ENCODE measurements at regions not wholly inside any gene's neighbourhood (a gene's known extent, or its start where the extent isn't known, plus 50 kb on each side); places are given as distances from the start of the nearest gene placed in this dataset.
"Not testable (repeated sequence)": the region's sequence is repeated elsewhere in the genome, so short reads cannot be mapped to it uniquely, and the experiment has no call there.

DNA sequence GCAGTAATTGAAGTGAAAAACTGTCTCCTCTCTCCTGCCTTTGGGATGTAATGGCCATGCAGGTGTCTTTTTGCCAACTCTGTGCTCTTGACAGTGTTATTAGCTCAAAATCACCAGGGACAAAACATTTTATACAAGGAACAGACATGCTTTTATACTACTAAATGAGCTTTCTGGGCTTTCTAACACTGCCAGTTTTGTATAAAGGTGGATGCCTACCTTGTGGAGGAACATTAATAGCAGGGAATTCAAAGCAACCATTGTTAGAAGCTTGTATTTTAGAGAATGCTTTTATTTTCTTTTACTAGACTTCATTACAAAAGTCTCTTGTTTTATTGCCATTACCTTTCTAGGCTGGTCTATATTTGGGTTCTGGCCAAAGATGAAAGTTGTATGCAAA lies 54.7 kb upstream of the ARSJ start:
- DNase-seq = no peak

DNA sequence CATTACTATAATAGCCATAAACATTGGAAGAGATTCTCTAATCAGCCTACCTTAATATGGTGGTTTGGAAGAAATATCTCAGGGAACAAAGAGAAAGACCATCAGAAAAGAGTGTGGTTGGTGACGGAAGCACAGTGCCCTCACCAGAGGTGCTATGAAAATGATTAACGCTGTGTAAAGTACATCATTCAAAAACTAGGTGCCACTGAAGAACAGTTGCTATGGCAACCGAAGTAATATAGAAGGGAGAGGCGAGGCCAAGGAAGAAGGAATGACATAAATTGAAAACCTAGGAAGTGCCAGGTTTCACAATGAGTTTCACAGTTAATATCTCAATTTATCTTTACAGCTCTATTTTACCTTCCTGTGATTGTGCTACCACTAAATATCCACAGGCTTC lies 57.0 kb upstream of the ARSJ start:
- no peak for DNase-seq

- DNase-seq = no peak
These were observed 57.4 kb upstream of the ARSJ start for GRCh38 chr4:114036864-114037263.

- no peak for DNase-seq
These were observed 58.5 kb upstream of the ARSJ start for GRCh38 chr4:114037988-114038387.

DNA sequence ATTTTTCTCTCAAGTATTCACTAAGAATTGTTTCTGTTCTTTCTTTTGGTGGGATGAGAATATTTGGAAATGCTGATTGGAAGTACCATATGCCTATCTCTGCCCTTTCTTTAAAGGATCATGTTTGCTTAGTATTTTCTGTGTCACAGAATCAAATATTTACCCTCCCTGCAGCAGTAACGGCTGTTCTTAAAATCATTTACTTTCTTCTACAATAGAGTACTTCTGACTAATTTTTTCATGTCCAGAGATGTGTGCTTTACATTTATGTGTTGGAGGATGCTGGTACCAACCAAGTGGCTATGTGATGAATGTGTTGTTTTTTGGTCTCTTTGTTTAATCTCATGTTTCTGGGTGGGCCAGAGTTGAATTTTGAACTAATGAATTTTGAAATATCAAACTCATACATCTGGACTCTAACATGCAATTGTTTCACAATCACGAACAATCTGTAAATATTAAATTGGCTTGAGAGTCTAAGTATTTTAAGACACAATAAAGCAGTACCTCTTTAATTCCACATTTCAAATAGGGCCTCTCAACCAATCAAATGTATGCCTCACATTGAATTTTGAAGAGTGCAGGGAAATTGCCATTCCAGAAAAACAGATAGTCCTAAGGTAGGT lies 59.4 kb upstream of the ARSJ start:
- no peak for DNase-seq

- no peak for DNase-seq
These were observed 61.1 kb upstream of the ARSJ start for GRCh38 chr4:114040319-114041116.

DNA sequence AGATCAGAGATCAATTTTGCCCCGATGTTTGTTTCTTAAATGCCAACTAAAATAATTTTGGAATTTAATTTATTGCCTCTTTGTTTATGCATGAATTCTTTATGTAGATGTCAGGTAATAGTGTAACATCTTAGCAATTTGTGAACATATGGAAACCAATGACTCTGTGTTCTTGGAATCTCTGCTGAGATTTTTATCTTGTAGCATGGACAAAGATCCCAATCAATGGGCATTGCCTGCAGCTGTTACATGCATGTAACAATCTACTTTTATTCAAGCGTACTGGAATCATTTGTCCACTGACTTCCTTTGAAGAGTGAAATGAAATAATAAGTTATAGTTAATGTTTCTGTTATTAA lies 61.6 kb upstream of the ARSJ start:
- no peak for DNase-seq

DNA sequence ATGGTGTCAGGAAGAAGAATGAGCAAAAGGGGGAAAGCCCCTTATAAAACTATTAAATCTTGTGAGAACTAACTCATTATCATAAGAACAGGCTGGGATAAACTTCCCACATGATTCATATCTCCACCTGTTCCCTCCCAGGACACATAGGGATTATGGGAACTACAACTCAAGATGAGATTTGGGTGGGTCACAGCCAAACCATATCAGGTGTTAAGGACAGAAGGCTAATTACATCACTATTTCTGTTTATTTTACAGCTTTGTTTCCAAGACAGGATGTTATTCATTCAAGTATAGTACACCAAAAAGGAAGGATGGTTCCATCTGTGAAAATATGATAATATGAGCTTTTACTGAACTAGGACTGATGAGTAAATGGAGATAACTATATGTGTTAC lies 63.7 kb upstream of the ARSJ start:
- DNase-seq = no peak

- not testable (repeated sequence) for DNase-seq
These were observed 64.9 kb upstream of the ARSJ start for GRCh38 chr4:114044351-114044750.

DNA sequence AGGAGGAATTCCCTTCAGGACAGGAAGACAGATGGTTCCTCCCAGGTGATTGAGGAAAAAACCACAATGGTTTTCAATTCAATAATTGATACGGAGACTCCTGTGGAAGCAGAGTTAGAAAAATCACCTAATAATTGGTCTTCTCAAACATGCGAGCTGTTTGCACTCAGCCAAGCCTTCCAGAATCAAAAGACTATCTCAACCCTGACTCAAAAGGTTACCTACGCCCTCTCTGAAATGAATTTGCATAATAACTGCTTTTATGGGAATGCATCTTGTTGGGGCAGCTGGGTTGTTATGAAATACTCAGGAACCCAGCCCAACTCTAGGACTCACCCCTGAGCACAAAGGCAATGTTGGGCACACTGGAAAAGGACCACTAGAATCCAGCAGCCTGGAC lies 66.9 kb upstream of the ARSJ start:
- DNase-seq = no peak

DNA sequence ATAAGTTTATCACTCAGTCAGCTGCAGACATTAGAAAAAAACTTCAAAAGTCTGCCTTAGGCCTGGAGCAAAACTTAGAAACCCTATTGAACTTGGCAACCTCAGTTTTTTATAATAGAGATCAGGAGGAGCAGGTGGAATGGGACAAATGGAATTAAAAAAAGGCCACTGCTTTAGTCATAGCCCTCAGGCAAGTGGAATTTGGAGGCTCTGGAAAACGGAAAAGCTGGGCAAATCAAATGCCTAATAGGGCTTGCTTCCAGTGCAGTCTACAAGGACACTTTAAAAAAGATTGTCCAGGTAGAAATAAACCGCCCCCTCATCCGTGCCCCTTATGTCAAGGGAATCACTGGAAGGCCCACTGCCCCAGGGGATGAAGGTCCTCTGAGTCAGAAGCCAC lies 68.7 kb upstream of the ARSJ start:
- not testable (repeated sequence) for DNase-seq

- DNase-seq = no peak
These were observed 72.8 kb upstream of the ARSJ start for GRCh38 chr4:114052227-114052626.

DNA sequence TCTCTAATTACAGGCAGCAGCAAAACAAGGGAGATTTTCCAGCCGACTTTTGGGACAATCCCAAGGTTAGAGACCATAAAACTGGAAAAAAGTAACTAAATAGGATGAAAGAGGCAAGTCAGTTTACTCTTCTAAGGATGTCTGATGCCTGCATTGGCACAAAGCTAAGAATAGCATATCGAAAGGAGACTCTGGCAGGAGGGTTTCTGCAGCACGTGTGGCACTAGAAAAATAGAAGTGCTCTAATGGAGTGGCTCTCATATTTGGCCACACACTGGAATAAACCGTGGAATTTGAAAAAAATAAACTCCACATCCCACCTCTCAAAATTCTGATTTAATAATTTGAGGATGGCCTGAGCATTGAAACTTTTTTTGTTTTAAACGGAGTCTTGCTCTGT lies 77.2 kb upstream of the ARSJ start:
- no peak for DNase-seq

DNA sequence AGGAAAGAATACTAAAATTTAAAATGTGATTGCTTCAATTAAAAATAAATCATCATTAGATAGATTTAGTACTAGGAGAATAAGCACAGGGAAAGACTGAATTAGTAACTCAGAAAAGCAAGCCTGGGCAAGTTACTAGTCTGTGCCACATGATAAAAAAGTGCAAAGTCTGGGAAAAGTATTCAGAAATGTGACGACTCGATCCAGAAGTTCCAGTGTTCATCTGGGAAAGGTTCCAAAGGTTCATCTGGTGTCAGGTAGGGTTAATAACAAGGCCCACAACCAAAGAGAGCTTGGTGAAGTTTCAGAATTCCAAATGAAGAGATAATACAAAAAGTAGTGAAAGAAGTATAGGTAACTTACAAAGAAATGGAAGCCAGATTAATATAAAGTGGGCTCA lies 78.3 kb upstream of the ARSJ start:
- DNase-seq = no peak

GRCh38 chr4:114062499-114062898 lies 83.1 kb upstream of the ARSJ start:
- no peak for DNase-seq

- no peak for DNase-seq
These were observed 93.3 kb upstream of the ARSJ start for GRCh38 chr4:114072781-114073180.

DNA sequence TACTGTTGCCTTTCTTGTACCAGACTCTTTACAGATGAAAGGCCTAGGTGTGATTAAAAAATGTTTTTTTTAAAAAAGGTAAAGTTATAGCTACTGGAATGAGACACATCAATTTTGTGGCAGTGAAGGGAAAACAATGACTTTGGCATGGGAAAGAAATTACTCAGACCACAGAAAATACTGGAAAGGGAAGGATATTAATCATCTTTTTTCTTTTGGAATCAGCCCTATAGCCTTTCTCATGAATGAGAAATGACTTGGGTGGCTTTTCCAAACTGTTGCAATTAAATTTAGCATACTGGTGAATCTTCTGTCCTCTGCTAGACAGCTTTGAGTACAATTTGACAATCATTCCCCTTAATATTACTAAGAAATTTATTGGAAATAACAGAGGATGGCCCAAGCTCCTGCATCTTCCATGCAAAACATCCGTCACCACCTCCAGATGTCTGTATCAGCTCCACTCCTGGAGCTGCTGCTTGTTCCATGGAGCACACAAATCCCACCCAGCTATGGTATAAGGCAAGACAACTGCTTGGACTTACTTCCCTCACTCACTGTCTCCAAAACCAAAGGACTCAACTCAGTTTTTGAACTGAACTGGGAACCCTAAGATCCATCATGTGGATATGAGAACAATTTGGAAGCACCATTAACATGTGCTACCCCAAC lies 97.6 kb upstream of the ARSJ start:
- no peak for DNase-seq

DNA sequence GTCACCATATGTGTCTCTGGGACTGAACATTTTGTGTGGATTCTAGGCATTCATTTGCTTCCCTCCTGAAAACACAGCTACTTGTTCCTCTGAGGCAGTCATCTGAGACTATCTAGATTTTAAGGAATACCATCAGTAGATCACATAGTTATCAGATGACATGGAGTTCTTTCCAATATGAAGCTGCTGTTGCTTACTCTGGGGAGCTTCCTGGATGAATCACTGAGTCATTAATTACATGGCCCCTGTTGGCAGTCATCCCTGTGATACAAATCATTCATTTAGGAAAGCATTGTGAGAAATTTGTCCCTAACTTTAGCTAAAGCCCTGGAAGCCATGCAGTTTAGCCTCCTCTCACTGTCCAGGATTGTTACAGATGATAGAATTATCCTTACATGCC lies 98.2 kb upstream of the ARSJ start:
- no peak for DNase-seq

DNA sequence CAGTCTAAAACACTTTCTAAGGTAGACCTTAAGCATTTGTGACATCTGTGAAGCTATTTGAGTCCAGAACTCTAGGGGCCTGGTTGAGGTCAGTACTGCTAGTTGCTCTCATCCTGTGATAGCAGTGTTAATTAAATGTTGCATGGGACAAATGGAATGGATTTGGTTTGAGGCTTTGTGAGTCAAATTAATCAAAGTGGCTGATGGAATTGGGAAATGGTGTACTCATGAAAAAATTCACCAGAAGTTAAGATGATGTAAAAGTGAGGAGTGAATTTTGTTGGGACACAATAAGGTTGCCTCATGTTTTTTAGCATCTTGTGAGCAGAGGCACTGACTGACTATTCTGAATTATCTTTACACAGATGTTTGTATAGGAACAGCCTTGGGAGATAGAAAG lies 99.2 kb upstream of the ARSJ start:
- no peak for DNase-seq

DNA sequence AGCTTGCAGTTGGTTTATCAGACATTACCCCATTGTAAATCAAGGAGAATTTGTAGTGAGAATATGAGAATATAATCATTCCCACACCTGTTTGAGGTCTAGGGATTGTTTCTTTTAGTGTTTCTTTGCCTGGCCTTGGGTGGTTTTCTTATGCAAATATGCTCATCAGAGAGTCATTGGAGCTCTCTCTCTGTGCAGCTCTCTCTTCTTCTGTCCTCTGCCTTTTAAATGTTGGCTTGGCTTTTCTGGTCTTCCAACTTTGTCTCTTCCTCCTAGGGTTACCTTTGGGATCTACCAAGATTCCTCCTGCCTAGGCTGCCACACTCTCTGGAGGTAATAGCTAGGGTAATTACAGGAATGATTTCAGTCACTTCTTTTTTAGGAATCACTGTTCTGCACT lies 102.3 kb upstream of the ARSJ start:
- DNase-seq = no peak

GRCh38 chr4:114082348-114082747 lies 102.9 kb upstream of the ARSJ start:
- no peak for DNase-seq

DNA sequence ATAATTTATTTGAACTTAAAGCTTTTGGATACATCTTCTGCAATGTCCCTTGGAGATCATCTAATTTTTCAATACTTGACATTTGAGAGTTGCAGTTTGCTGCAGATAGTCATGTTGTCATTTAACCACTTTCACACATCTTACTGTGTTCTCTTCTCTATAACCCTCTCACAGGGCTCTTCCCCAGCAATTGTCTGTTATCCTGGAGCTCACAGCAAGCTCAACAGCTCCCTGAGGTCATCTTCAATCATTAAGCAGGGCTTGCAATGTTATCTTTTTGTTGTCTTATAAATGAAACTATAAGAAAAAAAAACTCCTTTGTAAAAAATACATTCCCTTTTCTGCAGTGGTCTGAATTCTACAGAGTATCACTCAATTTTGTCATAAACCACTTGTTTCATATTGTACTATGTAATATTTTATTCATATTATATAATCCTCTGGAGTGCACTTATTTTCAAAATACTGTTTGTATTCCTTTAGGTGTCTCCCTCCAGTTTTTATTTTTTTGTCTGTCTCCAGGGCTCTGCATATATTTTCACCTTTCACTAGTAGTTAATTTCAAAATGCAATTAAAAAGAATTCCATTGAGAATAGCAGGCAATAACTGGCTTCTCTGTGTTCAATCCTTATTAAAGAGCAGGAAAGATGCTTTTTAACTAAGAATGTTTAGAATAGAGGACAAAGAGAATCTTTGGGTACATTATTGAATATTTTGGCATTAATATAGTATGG lies 106.3 kb upstream of the ARSJ start:
- no peak for DNase-seq

DNA sequence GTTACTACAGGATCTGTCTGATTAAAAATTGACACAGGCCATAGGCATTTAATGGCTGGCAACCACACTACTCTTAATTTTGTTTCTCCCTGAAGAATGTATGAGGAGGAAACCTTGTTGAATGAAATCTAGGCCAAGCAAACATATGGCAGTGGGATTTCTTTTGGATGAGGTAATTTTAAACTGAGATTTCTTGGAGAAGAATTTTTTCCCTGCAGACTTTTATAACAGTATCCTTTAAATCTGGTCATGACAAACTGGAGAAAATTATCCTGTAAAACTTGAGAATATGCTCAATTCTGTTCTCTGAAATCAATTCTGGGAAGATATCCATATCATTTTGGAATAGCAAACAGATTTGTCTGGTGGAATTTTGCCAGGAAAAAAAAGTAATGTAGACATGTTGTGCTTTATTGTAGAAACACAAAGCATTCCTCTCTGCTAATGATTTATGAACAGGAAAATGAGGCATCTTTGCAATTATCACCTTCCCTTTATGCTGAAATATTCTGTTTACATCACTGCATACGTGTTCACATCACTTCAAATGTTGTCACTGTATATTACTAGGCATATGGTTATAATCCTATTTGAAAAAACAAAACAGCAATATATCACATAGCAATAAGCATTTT lies 108.3 kb upstream of the ARSJ start:
- DNase-seq = no peak
